Liver (tissue), 8 donors: ENCODE measurements at regions not wholly inside any gene's neighbourhood (a gene's known extent, or its start where the extent isn't known, plus 50 kb on each side); places are given as distances from the start of the nearest gene placed in this dataset.

Experiments used
- DNase-seq: peaks from one replicate; pipeline ENCODE4 v3.0.0-alpha.2; 2017; ENCODE audit warnings: low spot score
- H3K27ac ChIP-seq, 2 donors: one replicate each; pipeline ENCODE4 v1.7.0; 2013; ENCODE audit warnings: inconsistent platforms in 2 of 2, low read length in 2 of 2, control low read depth in 1 of 2, low read depth in 1 of 2, mild to moderate bottlenecking in 1 of 2
- H3K27me3 ChIP-seq, 4 donors: one replicate each; pipeline versions ENCODE4 v1.6.1 to v1.7.0; 2013; ENCODE audit warnings: low read length in 3 of 4, inconsistent platforms in 1 of 4, mild to moderate bottlenecking in 1 of 4, moderate library complexity in 1 of 4; ENCODE audit not compliant: control insufficient read depth in 4 of 4, insufficient read depth in 4 of 4
- H3K36me3 ChIP-seq, 4 donors: one replicate each; pipeline versions ENCODE4 v1.6.1 to v1.7.0; 2013; ENCODE audit warnings: low read length in 3 of 4, mild to moderate bottlenecking in 3 of 4, low read depth in 1 of 4, moderate library complexity in 1 of 4; ENCODE audit not compliant: control insufficient read depth in 4 of 4, insufficient read depth in 3 of 4
- H3K4me1 ChIP-seq, 4 donors: one replicate each; pipeline versions ENCODE4 v1.6.1 to v1.7.0; 2013; ENCODE audit warnings: low read length in 3 of 4, mild to moderate bottlenecking in 3 of 4, moderate library complexity in 1 of 4; ENCODE audit not compliant: control insufficient read depth in 4 of 4, insufficient read depth in 4 of 4
- H3K4me3 ChIP-seq, 3 donors: one replicate each; pipeline versions ENCODE4 v1.6.1 to v1.7.0; 2013; ENCODE audit warnings: low read length in 3 of 3, control low read depth in 1 of 3, low read depth in 1 of 3, mild to moderate bottlenecking in 1 of 3
- H3K9ac ChIP-seq, 2 donors: one replicate each; pipeline ENCODE4 v1.7.0; 2013; ENCODE audit warnings: low read length in 2 of 2, mild to moderate bottlenecking in 2 of 2, moderate library complexity in 2 of 2, control low read depth in 1 of 2, low read depth in 1 of 2
- H3K9me3 ChIP-seq, 4 donors: one replicate each; pipeline versions ENCODE4 v1.6.1 to v1.7.0; 2013; ENCODE audit warnings: low read length in 3 of 4; ENCODE audit not compliant: control insufficient read depth in 4 of 4
- ATF3 ChIP-seq: IDR thresholded peaks from 2 replicates; pipeline ENCODE4 v1.6.1; 2016; ENCODE audit warnings: antibody characterized with exemption
- CTCF ChIP-seq: fragments of 150-350 bp; IDR thresholded peaks from 2 replicates; pipeline ENCODE4 v1.5.1; 2017; ENCODE audit warnings: improper control_type of control experiment, low read depth, low read length; ENCODE audit not compliant: missing input control
- EGR1 ChIP-seq, 2 donors: IDR thresholded peaks; 2 replicates each; pipeline ENCODE4 v1.6.1; 2016 to 2018; ENCODE audit warnings: antibody characterized with exemption in 2 of 2, low read depth in 2 of 2
- FOXA1 ChIP-seq: IDR thresholded peaks from 2 replicates; pipeline ENCODE4 v1.6.1; 2016; ENCODE audit warnings: antibody characterized with exemption
- FOXA2 ChIP-seq: IDR thresholded peaks from 2 replicates; pipeline ENCODE4 v1.6.1; 2016; ENCODE audit warnings: antibody characterized with exemption
- GABPA ChIP-seq, 2 donors: IDR thresholded peaks in 1 of 2; conservative IDR thresholded peaks in 1 of 2; 2 replicates each; pipeline ENCODE4 v1.6.1; 2016; ENCODE audit warnings: antibody characterized with exemption in 2 of 2, mild to moderate bottlenecking in 1 of 2, moderate library complexity in 1 of 2
- HNF4A ChIP-seq, 2 donors: conservative IDR thresholded peaks; 2 replicates each; pipeline ENCODE4 v1.6.1; 2016; ENCODE audit warnings: antibody characterized with exemption in 2 of 2, mild to moderate bottlenecking in 2 of 2
- HNF4G ChIP-seq: IDR thresholded peaks from 2 replicates; pipeline ENCODE4 v1.6.1; 2016; ENCODE audit warnings: antibody characterized with exemption
- JUND ChIP-seq, 2 donors: IDR thresholded peaks; 2 replicates each; pipeline ENCODE4 v1.6.1; 2016; ENCODE audit warnings: antibody characterized with exemption in 2 of 2
- MAX ChIP-seq: IDR thresholded peaks from 2 replicates; pipeline ENCODE4 v1.6.1; 2016; ENCODE audit warnings: antibody characterized with exemption
- NR2F2 ChIP-seq: IDR thresholded peaks from 2 replicates; pipeline ENCODE4 v1.6.1; 2016; ENCODE audit warnings: antibody characterized with exemption
- RAD21 ChIP-seq, 2 donors: IDR thresholded peaks; 2 replicates each; pipeline ENCODE4 v1.6.1; 2016; ENCODE audit warnings: antibody characterized with exemption in 2 of 2, mild to moderate bottlenecking in 2 of 2
- REST ChIP-seq: IDR thresholded peaks from 2 replicates; pipeline ENCODE4 v1.6.1; 2016; ENCODE audit warnings: antibody characterized with exemption, mild to moderate bottlenecking
- RXRA ChIP-seq, 2 donors: IDR thresholded peaks; 2 replicates each; pipeline ENCODE4 v1.6.1; 2017 to 2018; ENCODE audit warnings: antibody characterized with exemption in 2 of 2, mild to moderate bottlenecking in 1 of 2
- SP1 ChIP-seq: IDR thresholded peaks from 2 replicates; pipeline ENCODE4 v1.6.1; 2018; ENCODE audit warnings: antibody characterized with exemption, mild to moderate bottlenecking
- YY1 ChIP-seq: IDR thresholded peaks from 2 replicates; pipeline ENCODE4 v1.6.1; 2016; ENCODE audit warnings: antibody characterized with exemption, mild to moderate bottlenecking
- ZBTB33 ChIP-seq: IDR thresholded peaks from 2 replicates; pipeline ENCODE4 v1.6.1; 2016; ENCODE audit warnings: antibody characterized with exemption
- WGBS: extraction: QIAGEN DNeasy Blood & Tissue Kit; methylation state at CpG from one replicate; pipeline ENCODE4 v1.1.7; 2013; 5-methylcytosine and 5-hydroxymethylcytosine counted together
- donor health status: healthy.
- donor health status: healthy.
- donor health status: healthy.
- donor health status: healthy.
- donor health status: healthy.

GRCh38 chr18:75531212-75531850 lies 103.8 kb upstream of the SMIM21 start:
- H3K27ac ChIP-seq: no peak overlapping the region
- no peaks in the 10 kb centered on the region for H3K9me3 ChIP-seq
- H3K4me3 ChIP-seq: no peak overlapping the region
- DNase-seq: no peak
- H3K27me3 ChIP-seq: no peaks in the 10 kb centered on the region
- H3K9ac ChIP-seq: no peak overlapping the region
- H3K36me3 ChIP-seq: no peaks in the 10 kb centered on the region
- 67% methylated on average over 14 of the region's 14 CpGs for WGBS
- no peaks in the 10 kb centered on the region for H3K4me1 ChIP-seq
- TF ChIP-seq JUND (IDR thresholded peaks at IDR 0.05) (no peak), FOXA1 (no peak), CTCF (no peak), RAD21 (IDR thresholded peaks at IDR 0.05) (no peak), ATF3 (no peak), RXRA (IDR thresholded peaks at IDR 0.05) (no peak), REST (no peak), ZBTB33 (no peak), HNF4G (no peak), YY1 (no peak), FOXA2 (no peak), SP1 (no peak), NR2F2 (no peak), MAX (no peak), GABPA (IDR thresholded peaks at IDR 0.05 in 1 of 2, conservative IDR thresholded peaks at IDR 0.05 in 1 of 2) (no peak), HNF4A (conservative IDR thresholded peaks at IDR 0.05) (no peak), EGR1 (IDR thresholded peaks at IDR 0.05; ENCODE audit: low read depth in 2 of 2) (no peak)
